CD4-positive, alpha-beta T cell treated with Interleukin-4 for 4 hours (primary cell): ENCODE measurements at regions not wholly inside any gene's neighbourhood (a gene's known extent, or its start where the extent isn't known, plus 50 kb on each side); places are given as distances from the start of the nearest gene placed in this dataset.

ENCODE experiments used
- DNase-seq: peaks from one replicate; pipeline ENCODE4 v3.0.0-alpha.2; 2020

DNA sequence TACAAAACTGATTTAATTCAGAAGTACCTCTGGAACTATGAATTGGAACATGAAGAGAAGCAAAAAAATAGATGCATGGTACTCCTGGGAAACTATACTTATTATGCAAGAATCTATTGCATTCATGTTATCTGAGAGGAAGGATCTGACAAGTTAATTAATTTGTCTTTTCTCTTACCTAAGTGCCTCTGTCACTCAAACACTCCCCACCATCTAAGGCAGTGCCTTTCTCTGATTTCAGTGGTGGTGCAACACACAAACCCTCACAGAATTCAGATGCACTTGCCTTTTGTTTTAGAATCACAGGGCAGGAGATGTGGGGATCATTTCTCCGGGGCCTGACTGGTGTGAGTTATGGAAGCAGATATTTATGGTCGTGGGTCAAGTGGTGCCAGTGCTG is 52.5 kb upstream of the C9orf72 start:
- no peak for DNase-seq

DNA sequence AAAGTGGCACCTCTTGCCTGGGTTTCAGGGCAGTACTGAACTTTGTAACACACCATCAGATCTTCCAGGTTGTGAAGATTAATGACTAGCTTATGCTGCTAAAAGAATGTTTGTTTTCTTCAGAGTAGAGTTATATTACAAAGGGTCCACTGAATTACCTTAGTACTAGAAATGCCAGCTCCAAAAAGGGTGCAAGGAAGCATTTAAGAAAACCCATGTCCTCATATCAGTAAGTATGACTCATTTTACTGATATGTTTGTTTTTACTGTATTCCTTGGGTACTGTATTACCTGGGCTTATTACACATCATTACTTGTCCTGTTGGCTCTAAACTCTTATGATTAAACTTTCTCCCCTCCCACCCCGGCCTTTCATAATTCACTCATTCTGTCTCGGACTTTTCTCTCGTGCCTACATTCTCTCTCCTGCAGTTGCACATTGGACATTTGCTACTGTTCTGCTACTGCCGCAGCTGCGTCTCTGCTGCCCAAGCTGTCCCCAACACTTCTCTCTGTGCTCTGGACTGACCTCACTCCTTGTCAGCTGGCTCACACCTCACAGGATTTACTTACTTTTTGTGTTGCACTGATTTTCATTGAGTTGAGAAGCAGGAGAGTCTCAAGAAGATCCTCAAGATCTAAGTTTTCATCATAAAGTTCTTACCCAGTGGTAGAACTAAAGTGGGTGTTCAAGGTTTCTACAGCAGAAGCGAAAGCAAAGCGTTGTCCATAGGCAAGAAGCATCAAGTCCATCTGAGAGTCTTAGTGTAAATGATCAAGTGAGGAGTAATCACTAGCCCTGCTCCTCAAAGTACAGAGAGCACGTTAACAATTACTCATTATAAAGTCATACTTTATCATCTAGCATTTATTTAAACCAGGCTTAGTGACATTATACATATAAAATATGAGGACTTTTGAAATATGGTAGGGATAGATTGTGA is 53.2 kb upstream of the C9orf72 start:
- no peak for DNase-seq

DNA sequence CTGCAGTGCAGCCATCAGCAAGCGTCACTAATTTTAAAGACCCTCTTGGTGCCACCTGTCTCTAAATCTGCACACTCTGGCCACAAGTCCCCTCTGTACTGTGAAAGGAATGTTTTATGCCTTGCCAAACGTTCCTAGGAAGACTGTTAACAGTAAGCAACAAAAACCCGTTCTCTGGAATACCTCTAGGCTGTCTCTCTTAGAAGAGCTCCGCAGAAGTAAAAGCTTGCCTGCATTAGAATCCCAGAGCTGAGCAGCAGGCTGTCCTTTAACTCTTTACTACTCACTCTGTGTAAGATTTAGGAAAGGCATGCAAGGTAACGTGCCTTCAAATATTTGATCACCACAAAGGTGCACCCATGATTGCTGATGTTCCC is 53.9 kb upstream of the C9orf72 start:
- no peak for DNase-seq

DNA sequence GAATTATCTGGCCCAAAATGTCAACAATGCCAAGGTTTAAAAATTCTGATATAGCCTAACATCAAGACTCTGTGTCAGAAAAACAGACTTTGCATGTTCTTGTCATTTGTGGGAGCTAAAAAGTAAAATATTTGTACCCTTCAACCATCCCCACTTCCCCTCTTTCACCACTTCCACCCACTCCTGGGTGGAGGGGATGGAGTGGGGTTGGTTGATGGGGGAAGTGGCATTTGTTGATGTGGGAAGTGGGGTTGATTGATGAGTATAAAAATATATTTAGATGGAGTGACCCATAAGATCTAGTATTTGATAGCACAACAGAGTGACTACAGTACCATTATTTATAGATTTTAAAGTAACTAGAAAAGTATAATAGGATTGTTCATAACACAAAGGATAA is 55.0 kb upstream of the C9orf72 start:
- DNase-seq = no peak

DNA sequence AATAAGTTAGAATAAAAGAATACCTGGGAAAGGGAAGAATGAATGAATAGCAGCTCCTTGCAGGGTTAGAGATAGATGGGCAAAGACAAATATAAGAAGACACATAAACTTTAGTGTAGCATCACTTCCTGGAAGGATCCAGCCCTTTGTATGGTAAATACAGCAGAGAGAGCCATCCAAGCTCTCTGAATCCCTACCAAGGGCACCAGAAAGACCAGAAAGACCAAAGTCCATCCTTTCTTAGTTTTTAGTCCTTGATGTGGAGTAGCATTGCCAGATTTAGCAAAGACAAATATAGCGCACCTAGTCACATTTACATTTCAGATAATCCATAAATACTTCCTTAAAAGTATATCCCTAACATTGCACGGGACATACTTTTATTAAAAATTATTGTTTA is 56.1 kb upstream of the C9orf72 start:
- DNase-seq = no peak

DNA sequence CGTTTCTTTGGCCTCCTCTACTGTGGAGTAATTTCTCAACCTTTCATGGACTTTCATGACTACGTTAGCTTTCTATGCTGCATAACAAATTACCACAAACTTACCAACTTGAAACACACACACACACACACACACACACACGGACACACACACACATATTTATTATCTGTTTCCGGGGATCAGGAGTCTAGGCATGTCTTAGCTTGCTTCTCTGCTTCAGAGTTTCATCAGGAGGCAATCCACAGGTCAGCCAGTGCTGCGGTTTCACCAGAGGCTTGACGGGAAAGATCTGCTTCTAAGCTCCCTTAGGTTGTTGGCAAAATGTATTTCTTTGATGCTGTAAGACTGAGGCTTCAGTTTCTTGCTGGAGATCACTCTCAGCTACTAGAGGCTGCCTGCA is 59.0 kb upstream of the C9orf72 start:
- DNase-seq = no peak

DNA sequence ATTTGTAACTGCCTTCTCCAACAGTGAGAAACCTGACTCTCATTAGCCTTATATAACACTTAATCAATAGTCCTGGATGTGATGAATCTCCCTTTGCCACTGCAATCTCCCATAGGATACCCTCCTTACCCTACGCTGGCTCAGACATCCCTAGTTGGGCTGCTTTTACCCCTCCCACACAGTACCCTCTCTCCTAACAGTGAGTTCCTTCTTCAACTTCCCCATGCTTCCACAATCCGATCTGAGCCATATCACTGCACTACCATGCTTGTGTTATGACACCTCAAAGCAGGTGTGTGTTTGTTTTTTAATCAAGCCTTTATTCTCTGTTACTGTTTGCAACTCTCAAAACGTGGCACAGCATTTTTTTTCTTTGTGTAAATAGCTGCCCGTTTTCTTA is 60.5 kb upstream of the C9orf72 start:
- DNase-seq = no peak

DNA sequence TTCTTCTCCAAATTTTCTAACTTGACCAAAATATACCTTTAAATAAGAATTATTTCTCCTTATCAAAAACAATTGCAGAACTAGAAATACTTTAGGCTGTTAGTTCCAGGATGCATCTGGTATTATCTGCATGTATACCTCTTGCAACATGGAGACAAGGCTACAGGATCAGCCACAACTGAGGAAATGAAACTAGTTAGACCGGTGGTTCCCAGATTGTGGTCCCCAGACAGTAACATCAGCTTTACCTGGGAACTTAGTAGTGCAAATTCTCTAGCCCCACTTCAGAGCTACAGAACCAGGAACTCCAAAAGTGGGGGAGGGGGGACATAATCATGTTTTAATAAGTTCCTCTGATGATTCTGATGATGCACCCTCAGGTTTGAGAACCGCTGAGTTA is 61.6 kb upstream of the C9orf72 start:
- DNase-seq = peak; percentile 17

DNA sequence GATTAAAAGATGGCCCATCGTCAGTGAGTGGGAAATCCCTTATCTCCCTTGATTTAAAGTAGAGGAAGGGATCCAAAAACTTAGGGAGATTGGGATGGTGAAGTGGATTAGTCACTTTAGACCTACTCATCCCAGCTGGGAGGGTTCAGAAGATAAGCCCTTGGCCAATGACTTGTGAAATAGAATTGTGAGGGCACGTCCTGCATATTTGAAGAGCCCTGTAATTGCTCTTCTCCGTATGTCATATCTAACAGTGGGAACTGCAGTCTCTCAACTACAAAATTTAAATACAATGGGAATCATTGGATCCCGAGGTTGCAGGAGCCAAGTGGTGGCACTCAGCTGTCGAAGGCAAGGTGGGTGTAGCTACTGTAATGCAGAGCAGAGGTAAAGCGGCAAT is 65.4 kb upstream of the C9orf72 start:
- DNase-seq = no peak

DNA sequence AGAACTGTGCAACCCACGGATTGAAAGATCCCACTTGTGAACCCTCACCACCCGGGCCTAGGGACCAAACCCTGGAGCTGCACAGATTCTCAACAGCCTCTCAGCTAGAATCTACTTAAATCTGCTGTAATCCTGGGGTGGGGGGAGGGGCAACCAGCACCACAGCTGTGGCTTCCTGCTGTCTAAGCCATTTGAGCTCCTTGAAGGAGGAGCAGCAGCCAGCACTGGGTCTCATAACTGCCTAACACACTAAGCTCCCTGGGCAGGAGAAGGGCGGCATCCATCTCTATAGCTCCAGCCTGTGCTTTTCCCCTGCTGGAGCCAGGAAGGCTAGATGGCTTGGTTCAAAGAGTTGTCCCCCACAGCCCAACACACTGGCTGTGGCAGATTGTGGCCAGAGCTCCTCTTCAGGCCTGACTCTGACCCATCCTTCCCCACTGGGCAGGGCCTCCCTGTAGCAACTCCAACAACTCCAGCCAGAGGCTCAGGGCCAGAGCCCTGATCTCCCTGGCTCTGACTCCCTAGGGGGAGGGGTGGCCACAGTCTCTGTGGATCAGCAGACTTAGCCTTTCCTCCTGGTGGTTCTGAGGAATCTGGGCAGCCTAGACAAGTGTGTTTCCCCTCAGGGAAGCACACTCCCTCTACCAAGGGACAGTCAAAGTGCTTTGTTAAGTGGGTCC is 72.0 kb upstream of the C9orf72 start:
- DNase-seq = no peak

DNA sequence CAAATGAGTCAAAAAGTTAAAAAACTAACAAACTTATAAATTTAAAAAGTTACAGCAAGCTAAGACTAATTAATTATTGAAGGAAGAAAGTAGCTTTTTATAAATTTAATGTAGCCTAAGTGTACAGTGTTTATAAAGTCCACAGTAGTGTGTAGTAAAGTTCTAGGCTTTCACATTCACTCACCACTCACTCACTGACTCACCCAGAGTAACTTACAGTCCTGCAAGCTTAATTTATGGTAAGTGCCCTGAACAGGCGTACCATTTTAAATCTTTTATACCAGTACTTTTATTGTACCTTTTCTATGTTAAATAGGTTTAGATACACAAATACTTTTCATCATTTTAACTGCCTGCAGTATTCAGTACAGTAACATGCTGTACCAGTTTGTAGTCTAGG is 80.0 kb upstream of the C9orf72 start:
- DNase-seq = no peak

DNA sequence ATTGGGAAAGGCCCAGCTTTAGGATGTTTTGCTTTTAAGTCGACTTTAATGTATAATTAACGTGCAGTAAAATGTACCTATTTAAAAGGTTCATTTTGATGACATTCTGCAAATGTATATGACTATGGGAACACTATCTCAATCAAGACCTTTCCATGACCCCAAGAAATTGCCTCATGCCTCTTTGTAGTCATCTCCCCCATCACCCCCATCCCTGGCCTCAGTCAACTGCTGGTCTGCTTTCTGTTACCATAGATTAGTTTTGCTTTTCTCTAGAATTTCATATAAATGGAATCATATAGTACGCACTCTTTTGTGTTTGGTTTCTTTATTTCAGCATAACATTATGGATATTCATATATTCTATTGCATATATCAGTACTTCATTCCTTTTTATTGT is 80.7 kb upstream of the C9orf72 start:
- no peak for DNase-seq

DNA sequence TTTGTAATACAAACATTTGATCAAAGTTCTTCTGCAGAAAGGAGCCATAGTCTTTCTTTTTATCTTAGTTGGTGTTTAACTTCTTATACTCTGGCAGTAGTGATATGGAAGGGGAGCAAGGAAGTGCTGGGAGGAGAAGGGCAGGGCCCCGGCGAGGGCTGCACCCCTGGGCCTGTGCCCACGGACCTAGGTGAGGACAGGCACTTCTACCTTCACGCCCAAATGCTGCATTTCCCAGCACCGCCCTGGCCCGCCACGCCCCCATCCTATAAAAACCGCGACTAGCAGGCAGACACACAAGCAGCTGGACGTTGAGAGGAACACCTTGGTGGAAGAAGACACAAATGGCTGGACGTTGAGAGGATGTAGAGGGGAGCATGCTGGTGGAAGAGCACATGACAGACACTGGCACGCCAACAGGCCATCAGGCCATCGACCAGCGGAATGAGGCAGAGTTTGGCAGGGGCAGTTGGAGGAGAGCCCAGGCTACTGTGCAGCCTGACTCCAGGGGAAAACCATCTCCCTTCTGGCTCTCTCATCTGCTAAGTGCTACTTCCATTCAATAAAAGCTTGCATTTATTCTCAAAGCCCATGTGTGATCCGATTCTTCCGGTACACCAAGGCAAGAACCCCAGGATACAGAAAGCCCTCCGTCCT is 81.5 kb upstream of the C9orf72 start:
- no peak for DNase-seq

DNA sequence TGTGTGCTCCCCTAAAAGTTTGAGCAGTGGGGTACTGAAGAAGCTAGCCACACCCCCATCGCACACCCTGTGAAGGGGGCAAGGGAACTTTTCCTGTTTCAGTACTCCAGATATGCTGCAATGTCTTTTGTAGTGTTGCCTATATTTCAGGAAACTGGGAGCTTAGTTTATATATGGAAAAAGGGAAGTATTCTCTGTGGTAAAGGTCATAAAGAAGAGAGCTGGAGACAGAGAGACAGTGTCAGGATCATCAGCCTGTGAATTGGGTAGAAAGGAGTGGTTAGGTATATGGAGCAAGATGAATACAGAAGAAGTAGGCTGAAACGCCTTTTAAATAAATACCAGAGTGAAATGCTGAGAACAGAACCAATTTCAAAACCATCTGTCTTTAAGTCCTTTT is 82.2 kb upstream of the C9orf72 start:
- no peak for DNase-seq

DNA sequence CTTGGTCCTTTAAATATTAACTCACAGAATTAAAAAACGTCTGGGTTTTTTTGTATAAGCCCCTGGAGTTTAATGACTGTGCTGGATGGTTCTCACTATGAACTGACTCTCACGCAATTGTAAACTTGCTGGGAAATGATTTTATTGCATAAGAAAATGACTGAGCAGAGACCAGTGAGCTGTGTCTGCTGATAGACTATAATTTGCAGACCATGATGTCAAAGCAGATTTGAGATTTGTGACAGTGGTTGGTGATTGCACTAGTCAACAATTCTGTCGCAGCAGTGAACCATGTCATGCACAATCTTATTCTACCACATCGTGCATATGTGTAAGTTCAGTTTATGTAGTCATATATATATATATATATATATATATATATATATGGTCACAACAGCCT is 85.7 kb upstream of the C9orf72 start:
- no peak for DNase-seq

DNA sequence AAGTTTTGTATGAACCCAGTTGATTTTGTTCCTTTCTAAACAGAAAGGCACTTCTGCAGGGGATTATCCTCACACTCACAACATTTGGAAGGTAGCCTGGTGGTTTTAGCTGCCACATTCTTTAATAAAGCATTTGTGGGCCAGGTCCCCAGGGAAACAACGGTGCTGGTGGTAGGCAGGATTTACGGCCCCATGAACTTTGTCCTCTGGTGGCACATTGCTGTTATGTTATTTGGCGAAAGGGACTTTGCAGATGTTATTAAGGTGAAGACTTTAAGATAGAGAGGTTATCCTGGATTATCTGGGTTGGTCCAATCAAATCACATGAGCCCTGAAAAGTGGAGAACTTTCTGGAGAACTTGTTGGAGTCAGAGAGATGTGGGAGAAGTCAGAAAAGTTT is 86.3 kb upstream of the C9orf72 start:
- no peak for DNase-seq

DNA sequence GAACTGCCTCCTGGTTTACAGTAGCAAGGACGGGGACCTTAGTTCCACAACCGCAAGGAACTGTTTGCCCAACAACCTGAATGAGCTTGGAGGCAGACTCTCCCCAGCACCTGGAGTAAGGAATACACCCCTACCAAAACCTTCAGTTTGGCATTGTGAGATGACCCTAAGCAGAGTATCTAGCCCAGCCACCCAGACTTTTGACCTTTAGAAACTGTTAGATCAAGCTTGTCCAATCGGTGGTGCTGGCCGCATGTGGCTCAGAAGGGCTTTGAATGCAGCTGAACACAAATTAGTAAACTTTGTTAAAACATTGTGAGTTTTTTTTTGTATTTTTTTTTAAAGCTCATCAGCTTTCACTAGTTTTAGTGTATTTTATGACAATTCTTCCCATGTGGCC is 86.9 kb upstream of the C9orf72 start:
- no peak for DNase-seq

DNA sequence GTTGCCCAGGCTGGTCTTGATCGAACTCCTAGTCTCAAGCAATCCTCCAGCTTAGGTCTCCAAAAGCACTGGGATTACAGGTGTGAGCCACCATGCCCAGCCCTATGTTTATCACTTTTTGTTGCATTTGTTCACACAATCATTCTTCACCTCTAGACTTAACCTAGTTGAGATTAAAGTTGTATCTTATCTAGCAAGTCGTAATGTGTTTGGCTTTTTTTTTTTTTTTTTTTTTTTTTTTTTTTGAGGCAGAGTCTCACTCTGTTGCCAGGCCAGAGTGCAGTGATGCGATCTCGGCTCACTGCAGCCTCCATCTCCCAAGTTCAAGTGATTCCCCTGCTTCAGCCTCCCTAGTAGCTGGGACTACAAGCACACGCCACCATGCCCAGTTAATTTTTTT is 90.2 kb upstream of the C9orf72 start:
- DNase-seq = no peak

DNA sequence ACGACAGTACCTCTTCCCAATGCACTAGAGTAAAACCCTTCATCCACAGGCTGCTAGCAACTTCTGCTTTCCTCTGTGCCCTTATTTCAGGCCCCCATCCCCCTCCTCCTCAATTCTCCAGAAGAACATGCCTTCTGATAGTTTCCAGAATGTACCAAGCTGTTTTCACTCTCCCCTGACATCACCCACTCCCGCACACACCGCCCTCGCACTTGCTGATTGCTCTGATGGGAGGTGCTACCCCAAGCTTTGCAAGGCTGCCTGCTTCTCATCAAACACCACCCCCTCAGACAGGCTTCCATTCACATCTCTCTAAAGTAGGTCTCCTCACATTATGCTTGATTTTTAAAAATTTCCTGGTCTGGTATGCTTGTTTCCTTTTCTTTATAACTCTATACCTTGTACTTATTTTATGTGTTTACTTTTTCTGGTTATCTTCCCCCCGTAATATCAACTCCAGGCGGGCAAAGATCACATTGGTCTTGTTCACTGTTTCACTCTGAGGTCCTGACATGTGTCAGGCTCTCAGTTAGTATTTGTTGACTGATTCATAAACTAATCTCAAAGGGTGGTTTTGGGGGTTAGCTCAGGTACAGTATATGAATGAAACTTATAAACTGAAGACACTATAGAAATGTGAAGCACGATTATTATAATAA is 91.0 kb upstream of the C9orf72 start:
- DNase-seq = no peak

DNA sequence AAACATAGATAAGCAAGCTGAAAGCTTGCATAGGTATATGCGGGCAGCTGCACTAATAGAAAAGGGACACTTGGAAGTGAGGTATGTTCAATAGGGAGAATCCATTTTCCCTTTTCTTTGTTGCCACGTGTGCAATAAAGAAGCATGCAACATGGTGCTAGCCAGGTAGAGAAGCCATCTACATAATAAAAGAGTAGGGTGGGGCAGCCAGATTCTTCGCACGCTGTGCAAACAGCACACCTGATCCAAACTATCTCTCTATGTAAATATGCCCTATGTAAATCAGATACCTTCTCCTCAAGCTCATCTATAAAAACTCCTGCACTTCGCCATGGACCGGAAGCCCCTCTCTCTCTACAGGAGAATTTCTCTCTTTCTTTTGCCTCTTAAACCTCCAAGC is 91.9 kb upstream of the C9orf72 start:
- no peak for DNase-seq

DNA sequence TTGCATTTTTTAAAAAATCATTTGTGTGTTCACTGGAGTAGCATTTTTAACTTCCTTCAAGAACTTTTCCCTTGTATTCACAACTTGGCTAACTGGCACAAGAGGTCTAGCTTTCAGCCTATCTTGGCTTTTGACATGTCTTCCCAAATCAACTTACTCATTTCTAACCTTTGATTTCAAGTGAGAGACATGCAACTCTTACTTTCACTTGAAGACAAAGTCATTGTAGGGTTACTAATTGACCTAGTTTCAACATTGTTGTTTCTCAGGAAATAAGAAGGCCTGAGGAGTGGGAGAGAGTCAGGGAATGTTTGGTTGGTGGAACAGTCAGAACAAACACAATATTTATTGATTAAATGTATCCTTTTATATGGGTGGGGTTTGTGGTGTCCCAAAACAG is 95.0 kb upstream of the C9orf72 start:
- no peak for DNase-seq

DNA sequence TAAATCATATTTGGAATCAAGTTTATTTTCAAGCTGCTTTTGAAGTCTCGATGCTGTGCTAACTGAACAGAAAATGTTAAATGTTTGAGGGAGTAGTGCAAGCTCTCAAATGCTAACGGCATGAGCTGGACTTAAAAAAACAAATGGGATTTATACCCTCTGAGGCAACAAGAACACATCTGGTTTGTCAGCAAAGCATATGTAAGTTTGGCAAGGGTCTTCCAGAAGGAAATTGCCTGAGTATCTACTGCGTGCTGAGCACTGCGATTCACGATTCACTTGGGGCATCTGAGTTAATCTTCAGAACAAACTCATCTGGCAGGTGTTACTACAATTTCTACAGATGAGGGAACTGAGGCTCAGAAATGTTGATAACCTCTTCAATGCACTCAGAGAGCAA is 98.4 kb upstream of the C9orf72 start:
- DNase-seq = no peak

DNA sequence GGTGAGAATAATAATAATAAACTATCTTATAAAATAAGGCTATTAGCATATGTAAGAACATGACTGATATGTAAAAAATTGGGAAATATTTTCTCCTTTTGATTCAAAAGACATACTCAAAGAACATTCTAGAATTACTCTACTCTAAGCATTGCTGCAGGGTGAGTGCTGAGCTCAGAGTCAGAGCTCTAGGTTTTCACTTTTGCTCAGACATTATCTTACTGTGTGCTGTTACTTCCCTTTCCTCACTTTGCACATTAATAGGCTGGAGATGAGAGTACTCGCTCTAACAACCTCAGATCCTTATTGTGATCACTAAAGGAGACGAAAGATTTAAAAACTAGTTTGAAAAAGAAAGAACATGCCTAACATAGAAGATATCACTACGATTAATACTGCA is 99.4 kb upstream of the C9orf72 start:
- no peak for DNase-seq

DNA sequence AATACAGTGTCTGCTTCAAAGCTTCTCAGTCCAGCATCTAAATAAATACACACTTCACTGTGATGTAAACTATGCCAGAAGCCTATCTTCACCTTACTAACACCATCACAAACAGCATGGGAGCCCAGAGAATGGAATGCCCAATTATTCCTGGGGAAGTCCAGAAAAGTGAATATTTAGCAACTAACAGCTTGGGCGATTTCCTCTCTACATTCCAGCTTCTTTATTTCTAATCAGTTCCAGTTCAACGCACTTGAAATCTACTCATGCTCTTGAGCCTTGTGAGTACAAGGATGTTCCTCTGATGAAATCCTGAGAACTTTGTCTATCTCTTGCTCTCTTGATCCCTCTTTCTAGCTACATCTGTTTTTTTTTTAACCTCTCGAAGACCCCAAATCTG is 100.4 kb upstream of the C9orf72 start:
- no peak for DNase-seq
